ENCODE measurements at regions not wholly inside any gene's neighbourhood (a gene's known extent, or its start where the extent isn't known, plus 50 kb on each side); places are given as distances from the start of the nearest gene placed in this dataset.

DNA sequence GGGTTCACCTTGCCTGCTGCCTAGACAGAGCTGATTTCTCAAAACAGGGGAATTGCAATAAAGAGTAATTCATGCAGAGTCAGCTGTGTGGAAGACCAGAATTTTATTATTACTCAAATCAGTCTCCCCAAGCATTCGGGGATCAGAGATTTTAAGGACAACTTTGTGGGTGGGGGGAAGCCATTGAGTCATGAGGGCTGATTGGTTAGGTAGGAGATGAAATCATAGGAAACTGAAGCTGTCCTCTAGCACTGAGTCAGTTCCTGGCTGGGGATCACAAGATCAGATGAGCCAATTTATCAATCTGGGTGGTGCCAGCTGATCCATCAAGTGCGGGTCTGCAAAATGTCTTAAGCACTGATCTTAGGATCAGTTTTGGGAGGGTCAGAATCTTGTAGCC lies 159.1 kb upstream of the MAP1B start:
- no peak for DNase-seq (ENCODE audit: low spot score)

DNA sequence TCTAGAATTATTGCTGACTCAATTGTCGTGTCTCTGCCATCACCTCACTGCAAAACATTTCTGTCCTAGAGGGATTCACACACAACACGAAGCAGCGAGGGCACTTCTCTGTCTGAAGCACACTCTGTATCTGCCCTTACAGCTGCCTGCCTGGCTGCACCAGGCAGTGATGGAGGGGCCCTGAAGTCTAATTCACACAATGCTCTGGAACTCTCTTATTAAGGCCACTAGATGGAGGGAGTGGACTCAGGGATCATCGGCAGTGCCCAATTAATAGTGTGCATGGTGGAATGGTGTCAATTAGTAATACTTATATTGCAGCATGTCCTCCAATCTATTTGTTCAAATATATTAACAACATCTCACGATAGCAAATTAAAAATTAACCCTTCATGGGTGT lies 157.5 kb upstream of the MAP1B start:
- no peak for DNase-seq (ENCODE audit: low spot score)

DNA sequence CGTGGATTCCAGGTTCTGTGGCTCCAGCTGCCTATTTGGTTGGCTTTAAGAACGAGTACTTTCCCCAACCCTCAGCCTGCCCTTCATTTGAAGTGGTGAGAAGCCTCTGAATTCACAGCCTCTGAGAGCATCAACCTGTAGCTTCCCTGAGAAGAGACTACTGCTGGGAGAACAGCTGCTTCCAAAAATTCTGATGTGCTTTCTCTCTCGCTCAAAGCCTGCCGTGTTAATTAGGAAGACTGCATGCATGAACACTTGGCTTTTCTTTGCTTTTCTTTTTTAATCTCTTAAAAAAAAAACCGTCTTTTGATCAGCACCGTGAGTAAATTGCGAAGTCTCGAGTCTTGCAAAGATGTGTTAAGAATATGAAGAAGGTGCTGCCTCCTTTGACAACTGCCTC lies 153.4 kb upstream of the MAP1B start:
- DNase-seq (ENCODE audit: low spot score): no peak

DNA sequence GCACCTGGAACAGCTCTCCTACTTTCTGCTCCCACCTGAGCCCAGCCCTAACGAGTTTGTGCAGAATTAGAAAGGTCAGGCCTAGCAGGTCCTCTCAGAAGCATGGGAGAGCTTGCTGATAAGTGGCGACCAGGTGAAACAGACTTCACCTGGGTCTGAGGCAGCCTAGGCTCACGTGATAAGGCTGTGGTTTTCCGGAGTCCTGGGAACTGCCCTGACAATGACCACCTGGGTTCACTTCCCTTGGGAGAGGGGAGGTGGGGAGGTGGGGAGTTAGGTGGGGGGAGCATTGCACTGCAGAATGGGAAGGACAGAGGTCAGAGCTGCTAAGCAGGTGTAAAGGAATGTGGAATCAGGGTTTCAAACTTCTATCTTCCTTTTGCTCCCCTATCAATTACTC lies 152.9 kb upstream of the MAP1B start:
- DNase-seq (ENCODE audit: low spot score): no peak

DNA sequence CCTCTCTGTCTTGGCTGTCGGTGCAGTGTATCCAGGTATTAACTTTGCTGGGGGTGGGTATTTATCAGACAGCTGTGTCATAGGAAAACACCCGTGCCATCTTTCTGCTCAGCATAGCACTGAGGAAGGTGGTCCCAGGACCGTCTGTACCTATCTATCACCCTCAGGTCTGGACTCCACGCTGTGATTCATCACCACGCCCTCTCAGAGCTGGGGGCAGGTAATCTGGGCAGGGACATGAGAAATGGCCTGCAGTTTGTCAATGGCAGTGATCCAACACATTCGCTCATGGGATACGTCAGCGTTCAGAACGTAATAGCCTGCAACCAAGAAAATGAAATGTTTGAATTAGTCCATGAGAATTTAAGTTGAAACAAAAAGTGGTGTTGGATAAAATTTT lies 151.6 kb upstream of the MAP1B start:
- DNase-seq (ENCODE audit: low spot score): peak; percentile 15

DNA sequence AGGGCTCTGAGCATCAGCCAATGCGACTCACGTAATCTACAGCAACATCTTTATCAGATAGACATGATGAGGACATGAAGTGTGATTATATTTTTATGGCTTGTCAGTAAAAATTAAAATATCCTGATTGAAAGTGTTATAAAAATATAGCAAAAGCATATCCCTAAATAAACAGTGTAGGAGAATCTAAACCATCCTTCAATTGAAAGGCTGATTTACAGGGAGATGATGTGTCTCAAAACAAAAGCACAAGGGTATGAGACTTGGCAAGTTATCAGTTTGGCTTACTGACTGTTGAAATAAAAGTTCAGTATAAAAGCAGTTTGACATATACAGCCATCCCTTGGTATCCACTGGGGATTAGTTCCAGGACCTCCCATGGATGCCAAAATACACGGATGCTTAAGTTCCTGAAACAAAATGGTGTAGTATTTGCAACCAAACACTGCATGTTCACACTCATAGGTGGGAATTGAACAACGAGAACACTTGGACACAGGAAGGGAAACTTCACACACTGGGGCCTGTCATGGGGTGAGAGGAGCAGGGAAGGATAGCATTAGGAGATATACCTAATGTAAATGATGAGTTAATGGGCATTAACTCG lies 149.9 kb upstream of the MAP1B start:
- DNase-seq (ENCODE audit: low spot score): no peak

DNA sequence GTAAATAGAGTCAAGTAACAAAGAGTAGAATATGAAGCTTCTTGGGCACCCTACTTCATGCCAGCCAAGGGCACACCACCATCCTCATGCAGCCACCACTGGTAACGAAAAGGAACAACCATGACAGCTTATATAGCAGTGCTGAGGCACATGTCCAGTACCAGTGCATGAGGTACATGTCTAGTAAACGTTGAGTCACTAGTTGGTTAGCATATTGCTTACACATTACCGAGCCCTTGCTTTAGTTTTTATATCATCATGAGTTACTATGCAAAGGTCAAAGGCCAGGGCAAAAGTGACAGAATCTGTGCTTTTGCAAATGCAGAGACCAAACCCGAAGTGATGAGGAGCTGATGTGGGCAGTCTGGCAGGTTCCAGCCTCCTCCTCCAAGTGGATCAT lies 147.1 kb upstream of the MAP1B start:
- no peak for DNase-seq (ENCODE audit: low spot score)

DNA sequence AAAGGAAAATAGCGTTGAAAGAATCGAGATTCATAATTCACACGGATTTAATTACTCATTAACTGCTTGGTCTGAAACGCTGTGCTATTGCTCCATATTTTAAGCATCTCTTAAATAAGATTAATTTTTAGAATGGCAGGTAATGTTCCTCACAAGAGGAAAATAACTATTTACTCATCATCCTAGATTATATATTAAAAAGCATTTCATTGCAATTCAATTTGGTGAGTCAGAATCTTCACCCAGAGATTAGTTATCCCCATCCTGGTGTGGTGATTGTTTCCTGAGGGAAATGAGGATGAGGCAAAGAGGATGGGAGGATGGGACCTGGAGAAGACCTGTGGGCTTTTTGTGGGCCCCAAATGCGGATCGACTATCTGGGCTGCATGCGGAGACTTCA lies 145.5 kb upstream of the MAP1B start:
- no peak for DNase-seq (ENCODE audit: low spot score)

DNA sequence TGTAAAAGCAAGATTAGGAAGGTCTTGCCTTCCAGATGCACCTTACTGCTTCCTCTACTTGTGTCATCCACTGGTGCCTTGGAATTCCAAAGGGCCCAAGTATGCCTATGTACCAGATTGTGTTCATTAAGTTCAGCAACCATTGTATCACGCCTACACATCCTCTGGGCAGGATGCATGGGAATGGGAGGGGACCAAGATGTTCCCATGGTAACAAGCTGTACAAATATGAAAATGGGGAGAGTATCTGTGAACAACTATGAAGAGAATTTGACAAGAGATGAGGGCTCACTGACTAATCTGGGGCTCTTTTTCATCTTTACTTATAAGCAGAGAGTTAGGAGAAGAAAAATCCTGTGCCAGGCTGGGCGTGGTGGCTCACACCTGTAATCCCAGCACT lies 137.8 kb upstream of the MAP1B start:
- DNase-seq (ENCODE audit: low spot score): no peak

DNA sequence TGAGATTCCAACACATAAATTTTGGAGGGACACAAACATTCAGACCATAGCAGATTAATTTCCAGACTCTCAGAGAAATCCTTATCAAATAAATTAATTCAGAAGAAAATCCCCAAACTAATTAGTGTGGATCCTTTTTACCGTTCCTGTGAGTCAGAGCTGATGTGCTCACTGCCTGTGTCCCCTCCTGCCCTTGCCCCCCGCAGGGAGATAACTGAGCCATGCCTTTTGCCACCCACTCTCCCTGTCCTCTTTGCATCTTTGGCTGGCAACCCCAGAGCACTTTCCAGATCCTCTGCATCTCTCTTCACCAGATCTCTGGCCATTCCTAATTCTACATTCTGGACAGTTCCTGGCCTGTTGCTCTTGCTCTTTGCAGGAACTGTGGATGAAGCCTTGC lies 135.4 kb upstream of the MAP1B start:
- DNase-seq (ENCODE audit: low spot score): no peak

DNA sequence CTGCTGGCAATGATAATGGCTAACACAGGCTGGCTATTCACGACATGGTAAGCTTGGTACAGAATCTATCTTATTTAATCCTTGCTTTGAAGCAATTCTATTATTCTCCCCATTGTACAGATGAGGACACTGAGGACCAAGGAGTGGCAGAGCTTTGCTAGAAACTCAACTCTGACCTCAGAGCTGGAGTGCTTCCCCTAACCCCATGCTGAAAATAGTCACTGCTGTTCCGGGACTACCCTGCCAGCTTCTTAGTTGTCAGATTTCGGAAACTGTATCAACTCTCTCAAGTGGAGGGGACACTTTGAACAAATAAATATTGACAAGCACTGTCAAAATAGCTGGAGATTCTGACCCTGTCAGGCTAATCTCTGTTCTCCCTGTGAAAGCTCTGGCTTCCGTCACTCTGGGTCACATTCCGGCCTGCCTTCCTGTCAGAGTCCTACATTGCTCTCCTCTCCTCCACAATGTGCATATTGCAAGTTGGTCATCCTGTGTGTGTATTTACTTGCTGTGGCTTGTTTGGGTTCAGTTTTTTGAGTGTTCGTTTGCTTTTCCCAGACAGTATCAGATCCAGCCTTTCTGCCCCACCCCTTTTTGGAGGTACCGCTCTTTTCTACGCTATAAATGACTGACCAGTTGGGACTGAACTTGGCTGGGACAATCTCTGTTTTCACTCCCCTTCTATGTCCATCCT lies 134.3 kb upstream of the MAP1B start:
- DNase-seq (ENCODE audit: low spot score): no peak

DNA sequence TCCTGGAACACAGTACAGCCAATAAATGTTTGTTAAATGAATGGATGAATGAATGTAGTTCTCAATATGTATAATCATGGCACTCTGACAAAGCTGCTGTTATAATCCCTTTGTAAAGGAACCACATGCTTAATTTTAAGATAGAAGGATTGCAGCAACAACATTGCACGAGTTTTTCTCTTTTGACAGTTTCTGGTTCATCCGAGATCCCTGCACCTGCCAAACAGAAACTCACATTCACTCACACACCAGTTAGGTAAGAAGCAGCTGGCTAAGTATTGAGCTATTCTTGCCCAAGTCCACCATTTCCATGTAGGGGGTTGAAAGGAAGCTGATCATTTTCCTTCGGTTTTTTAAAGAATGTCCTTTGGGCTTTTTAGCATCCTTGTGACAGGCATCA lies 133.7 kb upstream of the MAP1B start:
- no peak for DNase-seq (ENCODE audit: low spot score)

DNA sequence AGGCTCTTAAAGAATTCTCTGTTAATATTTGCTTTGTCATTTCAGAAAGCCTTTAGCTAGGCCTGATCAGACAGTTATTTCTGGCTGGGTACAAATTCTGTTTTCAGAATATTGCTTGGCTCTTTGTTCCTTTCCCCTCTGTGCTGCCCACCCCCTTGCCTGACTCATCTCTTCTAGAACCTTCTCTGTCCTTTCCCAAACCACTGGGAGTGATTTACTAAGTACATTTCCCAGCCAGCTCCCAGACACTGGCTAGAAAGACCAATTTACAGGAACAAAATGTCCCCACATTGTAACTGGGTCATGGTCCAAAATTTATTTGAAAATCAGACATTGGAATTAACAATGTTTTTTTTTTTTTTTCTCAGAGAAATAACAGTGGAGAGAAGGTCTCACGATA lies 133.1 kb upstream of the MAP1B start:
- DNase-seq (ENCODE audit: low spot score): no peak

DNA sequence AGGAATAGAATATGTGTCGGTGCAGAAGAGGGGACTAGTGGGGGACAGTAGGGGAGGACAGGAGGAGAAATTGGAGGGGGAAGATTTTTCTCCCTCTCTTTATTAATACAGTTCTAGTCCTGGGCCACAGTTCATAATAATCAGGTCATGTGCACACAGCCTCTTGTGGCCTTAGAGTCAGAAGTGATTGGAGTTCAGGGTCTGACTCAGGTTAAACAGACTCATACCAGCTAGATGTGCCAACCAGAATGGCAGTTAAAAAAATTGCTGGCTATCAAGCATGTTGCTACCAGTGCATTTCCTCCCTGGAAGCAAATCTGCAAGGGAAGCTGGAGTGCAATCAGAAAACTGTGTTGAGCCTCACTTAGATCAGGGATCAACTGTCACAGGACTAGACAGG lies 132.7 kb upstream of the MAP1B start:
- DNase-seq (ENCODE audit: low spot score): no peak

DNA sequence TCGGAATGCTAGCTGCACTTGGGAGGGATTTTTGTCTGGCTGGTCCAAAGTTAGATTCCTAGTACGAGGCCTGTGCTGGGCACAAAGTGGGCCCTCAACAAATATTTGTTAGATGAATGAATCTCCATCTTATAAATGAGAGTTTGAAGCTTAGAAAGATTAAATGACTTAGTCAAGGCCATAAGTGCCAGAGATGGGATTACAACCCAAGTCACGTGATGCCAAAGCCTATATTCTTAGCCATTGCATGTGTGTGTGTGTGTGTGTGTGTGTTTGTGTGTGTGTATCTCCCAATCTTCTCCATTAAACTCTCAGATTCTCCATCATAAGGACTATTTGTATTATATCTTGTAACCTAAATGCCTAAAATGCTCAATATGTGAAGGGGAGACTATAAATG lies 130.8 kb upstream of the MAP1B start:
- DNase-seq (ENCODE audit: low spot score): no peak

DNA sequence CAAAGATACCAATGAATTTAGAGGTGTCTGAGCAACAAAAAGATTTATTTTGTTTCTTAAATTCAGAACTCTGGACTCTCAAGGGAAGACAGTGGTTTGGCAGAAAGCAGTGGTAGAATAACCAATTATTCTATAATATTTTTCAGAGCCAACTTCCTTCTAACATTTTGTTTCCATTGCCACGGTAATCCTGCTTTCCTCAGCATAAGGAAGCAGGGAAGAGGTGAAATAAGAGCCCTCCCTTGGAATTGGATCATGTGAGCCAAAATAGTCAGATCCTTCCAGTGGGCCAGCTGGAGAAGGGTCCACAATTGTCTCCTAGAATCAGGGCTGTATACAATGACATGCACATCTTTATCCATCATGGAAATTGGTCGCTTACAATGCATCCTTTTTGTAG lies 130.0 kb upstream of the MAP1B start:
- DNase-seq (ENCODE audit: low spot score): no peak

DNA sequence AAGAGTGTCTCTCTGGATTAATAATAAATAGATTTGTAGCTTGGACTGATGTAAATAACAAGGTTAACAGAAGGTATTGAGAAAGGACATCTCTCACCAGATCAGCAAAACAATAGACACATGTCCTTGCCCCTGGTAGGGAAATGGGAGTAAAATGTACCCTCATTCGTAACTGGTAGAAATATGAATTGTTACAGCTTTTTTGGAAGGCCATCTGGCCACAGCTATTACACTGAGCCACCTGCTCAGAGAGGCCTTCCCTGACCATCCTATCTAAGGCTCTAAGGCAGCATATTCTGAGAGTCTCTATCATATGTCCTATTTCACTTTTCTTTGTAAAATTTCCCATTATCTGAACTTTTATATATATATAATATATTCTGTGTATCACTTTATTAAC lies 129.1 kb upstream of the MAP1B start:
- no peak for DNase-seq (ENCODE audit: low spot score)

DNA sequence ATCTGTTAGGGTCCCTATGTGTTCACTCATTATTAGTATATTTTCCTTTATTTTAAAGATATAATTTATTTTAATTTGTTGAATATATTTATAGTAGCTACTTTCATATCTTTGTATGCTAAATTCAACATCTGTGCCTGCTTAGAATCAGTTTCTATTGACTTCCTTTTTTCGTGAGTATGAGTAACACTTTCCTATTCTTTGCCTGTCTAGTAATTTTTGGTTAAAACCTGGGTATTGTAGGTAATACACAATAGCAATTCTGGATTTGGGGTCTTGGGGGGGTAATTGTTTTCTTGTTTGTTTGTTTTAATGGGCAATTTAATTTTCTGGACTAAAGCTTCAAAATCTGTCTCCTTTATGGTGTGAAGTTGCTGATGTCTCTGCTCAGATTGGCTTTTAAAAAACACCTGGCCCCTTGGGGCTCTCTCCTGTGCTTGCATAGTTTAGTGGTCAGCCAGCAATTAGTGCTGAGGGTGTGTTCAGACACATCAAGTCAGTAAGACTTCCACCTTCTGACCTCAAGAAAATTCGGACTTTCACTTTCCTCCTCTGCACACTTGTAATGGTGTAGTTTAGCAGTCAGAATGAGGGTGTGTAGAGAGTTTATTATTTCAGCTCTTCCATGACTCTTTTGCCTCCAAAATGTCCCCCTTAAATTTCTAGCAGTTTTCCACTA lies 124.4 kb upstream of the MAP1B start:
- DNase-seq (ENCODE audit: low spot score): no peak

DNA sequence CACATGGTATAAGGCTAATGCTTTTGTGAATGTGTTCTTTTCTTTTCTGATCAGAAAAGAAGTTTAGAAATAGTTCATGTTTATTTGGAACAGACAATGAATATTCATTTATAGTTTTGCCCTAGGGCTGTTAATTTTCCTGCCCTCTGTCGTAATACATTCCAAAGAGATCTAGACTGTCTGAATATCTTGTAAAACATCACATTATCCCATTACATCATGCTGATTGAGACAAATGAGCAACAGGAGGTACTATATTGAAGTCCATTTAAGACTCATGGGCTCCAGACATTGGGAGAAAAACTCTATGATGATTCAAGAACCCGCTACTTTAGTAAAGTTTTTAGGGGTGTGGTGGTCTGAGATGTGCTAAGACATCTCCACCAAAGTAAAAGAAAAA lies 121.2 kb upstream of the MAP1B start:
- DNase-seq (ENCODE audit: low spot score): no peak

DNA sequence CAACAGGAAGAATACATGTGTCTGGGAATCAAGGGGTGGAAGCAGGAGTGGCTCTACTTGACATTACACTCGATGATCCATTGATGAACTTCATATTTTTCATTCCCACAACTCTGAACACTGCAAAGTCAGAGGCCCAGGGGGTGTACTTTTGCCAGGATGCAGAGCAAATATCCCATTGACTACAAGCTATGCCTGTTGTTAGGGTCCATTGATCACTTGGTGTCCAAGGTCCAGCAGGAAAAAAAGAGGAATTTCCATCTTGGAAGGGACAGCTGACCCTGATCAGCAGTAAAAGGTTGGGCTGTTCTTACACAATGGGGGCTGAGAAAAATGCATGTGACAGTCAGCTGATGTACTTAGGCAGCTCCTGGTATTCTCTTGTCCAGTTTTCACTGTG lies 118.5 kb upstream of the MAP1B start:
- DNase-seq (ENCODE audit: low spot score): no peak

DNA sequence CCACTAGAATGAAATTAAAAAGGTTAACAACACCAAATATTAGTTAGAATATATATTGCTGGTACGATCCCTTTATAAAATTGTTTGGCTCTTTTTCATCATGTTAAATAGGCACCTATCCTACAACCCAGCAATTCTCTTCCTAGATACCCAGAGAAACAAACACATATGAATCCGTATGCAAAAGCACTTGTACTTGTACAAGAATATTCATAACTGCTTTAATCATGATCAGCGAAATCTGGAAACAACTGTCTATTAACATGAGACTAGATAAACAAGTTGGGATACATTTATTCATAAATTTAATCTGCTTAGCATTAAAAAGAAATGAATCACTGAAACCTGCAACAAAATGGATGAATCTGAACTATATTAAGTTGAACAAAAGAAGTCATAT lies 113.7 kb upstream of the MAP1B start:
- no peak for DNase-seq (ENCODE audit: low spot score)

DNA sequence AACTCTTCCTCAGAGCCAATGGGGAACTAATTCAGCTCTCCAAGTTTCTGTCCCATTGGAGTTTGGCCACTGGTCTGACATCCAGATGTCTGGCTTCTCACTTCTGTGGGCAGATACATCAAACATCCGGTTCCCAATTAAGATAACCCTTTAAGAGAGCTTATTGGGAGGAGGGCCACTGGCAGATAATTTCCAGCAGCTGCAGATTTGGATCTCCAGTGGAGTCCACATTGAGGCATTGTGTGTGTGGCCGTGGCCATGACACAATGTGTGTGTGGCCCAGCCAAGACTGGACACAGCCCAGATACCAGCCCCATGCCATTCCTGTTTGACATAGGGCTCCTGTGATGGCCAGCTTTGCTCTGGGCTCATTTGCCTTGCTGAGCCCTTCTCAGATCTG lies 110.5 kb upstream of the MAP1B start:
- no peak for DNase-seq (ENCODE audit: low spot score)

DNA sequence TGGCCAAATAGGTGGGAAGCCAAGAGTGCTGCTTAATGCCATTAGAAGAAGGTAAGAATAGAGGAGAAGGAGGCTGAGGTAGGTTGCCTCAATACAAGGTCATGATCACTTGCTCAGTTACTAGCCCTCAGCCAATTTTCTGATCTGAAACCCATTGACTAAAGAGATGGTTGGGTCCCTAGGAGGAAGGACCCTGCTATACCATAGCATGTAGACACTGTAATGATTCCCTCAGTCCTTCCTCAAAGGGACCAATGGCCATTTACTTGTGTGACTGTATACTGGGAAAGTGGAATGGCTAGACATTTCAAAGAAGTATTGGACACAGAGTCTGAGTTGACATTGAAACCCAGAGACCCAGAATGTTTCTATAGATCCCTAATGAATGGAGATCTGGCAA lies 108.5 kb upstream of the MAP1B start:
- no peak for DNase-seq (ENCODE audit: low spot score)

DNA sequence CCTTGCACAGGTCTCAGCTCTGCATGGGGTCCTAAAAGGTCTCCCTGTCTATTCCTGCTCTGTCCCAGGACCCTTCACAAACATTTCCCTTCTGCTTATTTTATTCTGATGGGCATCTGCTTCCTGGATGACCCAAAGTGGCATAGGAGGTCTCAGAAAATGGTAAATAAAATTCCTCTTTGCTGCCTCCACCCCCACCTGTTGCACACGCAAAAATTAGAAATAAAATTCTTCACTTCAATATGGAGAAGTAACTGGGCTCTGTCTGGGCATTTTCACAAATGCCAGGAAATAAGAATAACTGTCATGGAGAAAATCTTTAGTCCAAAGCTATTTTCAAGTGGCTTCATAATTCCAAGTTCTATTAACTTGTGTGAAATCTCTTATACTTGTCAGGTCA lies 106.6 kb upstream of the MAP1B start:
- DNase-seq (ENCODE audit: low spot score): no peak

All from LoVo (cell line).